ENCODE measurements at regions not wholly inside any gene's neighbourhood (a gene's known extent, or its start where the extent isn't known, plus 50 kb on each side); places are given as distances from the start of the nearest gene placed in this dataset.

DNA sequence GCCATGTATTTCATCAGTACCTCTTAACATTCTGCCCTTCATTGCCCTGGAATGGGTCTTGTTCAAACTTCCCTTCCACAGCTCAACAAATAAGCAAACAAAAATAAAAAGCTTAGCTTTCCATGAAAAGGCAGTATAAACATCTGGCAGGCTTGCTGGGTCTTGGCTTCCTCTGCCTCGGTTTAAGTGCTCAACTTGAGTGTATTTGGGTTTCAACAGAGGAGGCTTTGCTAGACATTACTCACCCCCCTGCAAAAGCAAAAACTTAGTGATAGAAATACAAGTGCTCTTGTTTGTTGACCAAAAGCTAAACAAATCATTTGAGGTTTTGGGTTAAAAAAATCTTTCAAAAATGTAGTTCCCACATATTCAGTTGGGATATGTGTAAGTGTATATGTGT is 518.5 kb downstream of the PLPP3 start:
- TF ChIP-seq CTCF (IDR thresholded peaks at IDR 0.05; ENCODE audit: low read depth, low read length, missing control alignments) = no peak
- no peaks in the 10 kb centered on the region for H3K27me3 ChIP-seq (replicated peaks)
- in situ Hi-C loops (cut with HindIII; ENCODE audit: low pct_ligation_motif_present, low sequenced_read_pairs) = no loop called here
- no peak overlapping the region for H3K27ac ChIP-seq
- H3K4me3 ChIP-seq (ENCODE audit: low read depth, low read length) = no peak overlapping the region
- DNase-seq = no peak
- H3K36me3 ChIP-seq (replicated peaks) = no peaks in the 10 kb centered on the region

DNA sequence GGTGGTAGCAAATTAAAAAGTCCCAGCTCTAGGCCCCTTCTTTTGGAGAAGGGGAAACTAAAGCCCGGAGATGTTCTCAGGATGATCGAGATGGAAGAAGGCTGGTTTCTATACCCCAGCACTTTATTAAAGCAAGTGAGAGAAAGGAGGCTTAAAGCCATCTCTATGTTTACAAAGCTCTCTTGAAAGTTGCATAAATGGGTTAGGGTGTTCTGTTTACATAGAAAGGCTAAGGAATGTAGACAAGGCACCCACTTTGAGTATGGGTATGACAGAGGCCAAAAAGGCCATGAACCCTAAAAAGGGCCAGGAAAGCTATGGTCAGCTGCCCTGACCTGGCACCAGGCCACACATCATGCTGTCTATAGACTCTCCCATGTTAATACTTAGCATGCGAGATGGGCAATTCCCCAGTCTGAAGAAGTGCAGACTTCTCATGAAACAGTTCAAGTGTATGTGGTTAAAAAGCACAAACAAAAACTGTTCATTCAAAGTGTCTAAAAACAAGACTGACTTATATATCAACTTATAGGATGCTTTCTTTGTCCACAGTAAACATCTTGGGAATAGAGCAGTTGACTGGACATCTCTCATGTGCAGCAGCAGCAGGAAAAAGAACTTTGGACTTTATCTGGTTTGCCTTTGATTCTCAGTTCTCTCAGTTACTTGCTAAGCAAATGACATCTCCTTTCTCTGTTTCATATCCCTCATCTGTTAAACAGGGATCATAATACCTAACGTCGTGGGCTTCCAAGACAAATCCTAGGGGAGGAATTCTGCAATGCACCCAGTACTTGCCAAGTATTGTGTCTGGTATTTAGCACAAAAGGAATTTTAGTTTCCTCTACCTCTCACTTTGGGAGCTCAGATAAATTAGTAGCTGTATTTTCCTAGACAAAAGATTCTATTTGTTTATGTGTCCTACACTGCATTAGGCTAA is 521.6 kb downstream of the PLPP3 start:
- no peak overlapping the region for H3K27ac ChIP-seq
- in situ Hi-C loops (cut with HindIII; ENCODE audit: low pct_ligation_motif_present, low sequenced_read_pairs) = no loop called here
- H3K4me3 ChIP-seq (ENCODE audit: low read depth, low read length) = no peak overlapping the region
- no peaks in the 10 kb centered on the region for H3K36me3 ChIP-seq (replicated peaks)
- no peak for TF ChIP-seq CTCF (IDR thresholded peaks at IDR 0.05; ENCODE audit: low read depth, low read length, missing control alignments)
- no peak for DNase-seq
- H3K27me3 ChIP-seq (replicated peaks) = no peaks in the 10 kb centered on the region

GRCh38 chr1:56056438-56057287 is 522.7 kb downstream of the PLPP3 start:
- Histone ChIP-seq H3K27ac (no peak overlapping the region), H3K27me3 (replicated peaks) (no peaks in the 10 kb centered on the region), H3K36me3 (replicated peaks) (no peaks in the 10 kb centered on the region), H3K4me3 (ENCODE audit: low read depth, low read length) (no peak overlapping the region)
- in situ Hi-C loops (cut with HindIII; ENCODE audit: low pct_ligation_motif_present, low sequenced_read_pairs) = no loop called here
- TF ChIP-seq CTCF (IDR thresholded peaks at IDR 0.05; ENCODE audit: low read depth, low read length, missing control alignments) = no peak
- DNase-seq = peak; percentile 34

- TF ChIP-seq CTCF (IDR thresholded peaks at IDR 0.05; ENCODE audit: low read depth, low read length, missing control alignments) = no peak
- no peak overlapping the region for H3K27ac ChIP-seq
- H3K27me3 ChIP-seq (replicated peaks) = no peaks in the 10 kb centered on the region
- no peaks in the 10 kb centered on the region for H3K36me3 ChIP-seq (replicated peaks)
- H3K4me3 ChIP-seq (ENCODE audit: low read depth, low read length) = no peak overlapping the region
- no peak for DNase-seq
- in situ Hi-C loops (cut with HindIII; ENCODE audit: low pct_ligation_motif_present, low sequenced_read_pairs) = no loop called here
Measured at GRCh38 chr1:56054959-56055358, 524.4 kb downstream of the PLPP3 start.

- H3K4me3 ChIP-seq (ENCODE audit: low read depth, low read length) = no peak overlapping the region
- no peak overlapping the region for H3K27ac ChIP-seq
- no peaks in the 10 kb centered on the region for H3K27me3 ChIP-seq (replicated peaks)
- in situ Hi-C loops (cut with HindIII; ENCODE audit: low pct_ligation_motif_present, low sequenced_read_pairs) = no loop called here
- no peak for DNase-seq
- TF ChIP-seq CTCF (IDR thresholded peaks at IDR 0.05; ENCODE audit: low read depth, low read length, missing control alignments) = no peak
- no peaks in the 10 kb centered on the region for H3K36me3 ChIP-seq (replicated peaks)
Measured at GRCh38 chr1:56052041-56052440, 527.3 kb downstream of the PLPP3 start.
